ENCODE measurements at regions not wholly inside any gene's neighbourhood (a gene's known extent, or its start where the extent isn't known, plus 50 kb on each side); places are given as distances from the start of the nearest gene placed in this dataset.

DNA sequence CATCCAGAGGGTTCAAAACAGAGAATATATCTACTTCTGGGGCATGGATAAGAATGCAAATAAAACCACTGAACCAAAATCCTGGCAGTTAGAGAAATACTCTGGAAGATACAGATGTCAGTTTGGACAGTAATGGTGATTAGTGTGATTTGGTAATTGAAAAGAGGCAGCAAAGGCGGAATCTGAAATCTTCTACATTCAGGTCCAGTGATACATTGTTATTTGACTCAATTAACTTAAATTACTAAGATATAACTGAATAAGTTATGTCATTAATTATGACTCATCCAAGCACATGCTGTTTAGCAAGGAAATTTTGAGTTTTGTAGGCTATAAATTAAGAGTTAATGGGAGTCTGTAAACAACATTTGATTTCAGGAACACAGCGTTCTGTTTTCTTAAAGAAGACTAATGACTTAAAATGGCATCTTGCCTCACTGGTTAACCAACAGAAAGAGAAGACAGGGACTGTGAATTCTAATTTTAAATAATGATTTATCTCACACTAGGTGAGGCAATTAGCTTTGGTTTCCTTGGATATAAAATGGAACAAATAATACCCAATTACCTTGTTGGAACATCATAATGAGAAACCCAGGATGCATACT, 937.1 kb downstream of the PDHA2 start:
- TF ChIP-seq, protein P1, sequence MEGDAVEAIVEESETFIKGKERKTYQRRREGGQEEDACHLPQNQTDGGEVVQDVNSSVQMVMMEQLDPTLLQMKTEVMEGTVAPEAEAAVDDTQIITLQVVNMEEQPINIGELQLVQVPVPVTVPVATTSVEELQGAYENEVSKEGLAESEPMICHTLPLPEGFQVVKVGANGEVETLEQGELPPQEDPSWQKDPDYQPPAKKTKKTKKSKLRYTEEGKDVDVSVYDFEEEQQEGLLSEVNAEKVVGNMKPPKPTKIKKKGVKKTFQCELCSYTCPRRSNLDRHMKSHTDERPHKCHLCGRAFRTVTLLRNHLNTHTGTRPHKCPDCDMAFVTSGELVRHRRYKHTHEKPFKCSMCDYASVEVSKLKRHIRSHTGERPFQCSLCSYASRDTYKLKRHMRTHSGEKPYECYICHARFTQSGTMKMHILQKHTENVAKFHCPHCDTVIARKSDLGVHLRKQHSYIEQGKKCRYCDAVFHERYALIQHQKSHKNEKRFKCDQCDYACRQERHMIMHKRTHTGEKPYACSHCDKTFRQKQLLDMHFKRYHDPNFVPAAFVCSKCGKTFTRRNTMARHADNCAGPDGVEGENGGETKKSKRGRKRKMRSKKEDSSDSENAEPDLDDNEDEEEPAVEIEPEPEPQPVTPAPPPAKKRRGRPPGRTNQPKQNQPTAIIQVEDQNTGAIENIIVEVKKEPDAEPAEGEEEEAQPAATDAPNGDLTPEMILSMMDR (IDR thresholded peaks at IDR 0.05) = no peak
- TF ChIP-seq, protein P2, sequence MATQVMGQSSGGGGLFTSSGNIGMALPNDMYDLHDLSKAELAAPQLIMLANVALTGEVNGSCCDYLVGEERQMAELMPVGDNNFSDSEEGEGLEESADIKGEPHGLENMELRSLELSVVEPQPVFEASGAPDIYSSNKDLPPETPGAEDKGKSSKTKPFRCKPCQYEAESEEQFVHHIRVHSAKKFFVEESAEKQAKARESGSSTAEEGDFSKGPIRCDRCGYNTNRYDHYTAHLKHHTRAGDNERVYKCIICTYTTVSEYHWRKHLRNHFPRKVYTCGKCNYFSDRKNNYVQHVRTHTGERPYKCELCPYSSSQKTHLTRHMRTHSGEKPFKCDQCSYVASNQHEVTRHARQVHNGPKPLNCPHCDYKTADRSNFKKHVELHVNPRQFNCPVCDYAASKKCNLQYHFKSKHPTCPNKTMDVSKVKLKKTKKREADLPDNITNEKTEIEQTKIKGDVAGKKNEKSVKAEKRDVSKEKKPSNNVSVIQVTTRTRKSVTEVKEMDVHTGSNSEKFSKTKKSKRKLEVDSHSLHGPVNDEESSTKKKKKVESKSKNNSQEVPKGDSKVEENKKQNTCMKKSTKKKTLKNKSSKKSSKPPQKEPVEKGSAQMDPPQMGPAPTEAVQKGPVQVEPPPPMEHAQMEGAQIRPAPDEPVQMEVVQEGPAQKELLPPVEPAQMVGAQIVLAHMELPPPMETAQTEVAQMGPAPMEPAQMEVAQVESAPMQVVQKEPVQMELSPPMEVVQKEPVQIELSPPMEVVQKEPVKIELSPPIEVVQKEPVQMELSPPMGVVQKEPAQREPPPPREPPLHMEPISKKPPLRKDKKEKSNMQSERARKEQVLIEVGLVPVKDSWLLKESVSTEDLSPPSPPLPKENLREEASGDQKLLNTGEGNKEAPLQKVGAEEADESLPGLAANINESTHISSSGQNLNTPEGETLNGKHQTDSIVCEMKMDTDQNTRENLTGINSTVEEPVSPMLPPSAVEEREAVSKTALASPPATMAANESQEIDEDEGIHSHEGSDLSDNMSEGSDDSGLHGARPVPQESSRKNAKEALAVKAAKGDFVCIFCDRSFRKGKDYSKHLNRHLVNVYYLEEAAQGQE (IDR thresholded peaks at IDR 0.05; ENCODE audit: insufficient read depth in 1 of 2, low read depth in 2 of 2, low read length in 1 of 2) = no peak
- TF ChIP-seq TCF7L2 (IDR thresholded peaks at IDR 0.05; ENCODE audit: low read depth, low read length) (no peak), SIN3A (IDR thresholded peaks at IDR 0.05; ENCODE audit: borderline replicate concordance, insufficient read depth, low read depth, low read length) (no peak), POLR2AphosphoS5 (IDR thresholded peaks at IDR 0.05; ENCODE audit: low read depth, low read length) (no peak)

All from Panc1 (cell line).